Muscle layer of colon (tissue), 2 donors: ENCODE measurements at regions not wholly inside any gene's neighbourhood (a gene's known extent, or its start where the extent isn't known, plus 50 kb on each side); places are given as distances from the start of the nearest gene placed in this dataset.

Experiments used
- H3K27ac ChIP-seq: one replicate; pipeline ENCODE4 v1.7.0; 2013; ENCODE audit warnings: low read depth, mild to moderate bottlenecking, low read length, moderate library complexity
- H3K27me3 ChIP-seq, 2 donors: one replicate each; pipeline ENCODE4 v1.7.0; 2013; ENCODE audit warnings: low read length in 2 of 2, mild to moderate bottlenecking in 2 of 2; ENCODE audit not compliant: insufficient read depth in 2 of 2, control insufficient read depth in 1 of 2
- H3K36me3 ChIP-seq: one replicate; pipeline ENCODE4 v1.7.0; 2013; ENCODE audit warnings: mild to moderate bottlenecking, low read length; ENCODE audit not compliant: insufficient read depth
- H3K4me1 ChIP-seq: one replicate; pipeline ENCODE4 v1.7.0; 2013; ENCODE audit warnings: mild to moderate bottlenecking, low read length; ENCODE audit not compliant: insufficient read depth
- H3K4me3 ChIP-seq, 2 donors: one replicate each; pipeline ENCODE4 v1.7.0; 2013; ENCODE audit warnings: low read length in 2 of 2, low read depth in 1 of 2, mild to moderate bottlenecking in 1 of 2, moderate library complexity in 1 of 2
- H3K9ac ChIP-seq: one replicate; pipeline ENCODE4 v1.7.0; 2013; ENCODE audit warnings: low read length
- H3K9me3 ChIP-seq: one replicate; pipeline ENCODE4 v1.7.0; 2013; ENCODE audit warnings: mild to moderate bottlenecking, low read length
- donor health status: abdominal sarcoma.
- donor health status: Adenocarcinoma of cecum.

- H3K36me3 ChIP-seq: no peaks in the 10 kb centered on the region
- H3K4me1 ChIP-seq: no peaks in the 10 kb centered on the region
- H3K9ac ChIP-seq: no peak overlapping the region
- H3K27me3 ChIP-seq: no peaks in the 10 kb centered on the region
- H3K27ac ChIP-seq: no peak overlapping the region
- H3K4me3 ChIP-seq: no peak overlapping the region
- H3K9me3 ChIP-seq: no peaks in the 10 kb centered on the region
These were observed 182.5 kb downstream of the RHOU start for GRCh38 chr1:228917755-228918154.

- H3K4me1 ChIP-seq: no peaks in the 10 kb centered on the region
- H3K36me3 ChIP-seq: no peaks in the 10 kb centered on the region
- H3K9ac ChIP-seq: no peak overlapping the region
- no peaks in the 10 kb centered on the region for H3K27me3 ChIP-seq
- no peak overlapping the region for H3K4me3 ChIP-seq
- H3K27ac ChIP-seq: no peak overlapping the region
- no peaks in the 10 kb centered on the region for H3K9me3 ChIP-seq
These were observed 183.1 kb downstream of the RHOU start for GRCh38 chr1:228918335-228918734.

GRCh38 chr1:228919914-228920313, 184.6 kb downstream of the RHOU start:
- H3K4me3 ChIP-seq: no peak overlapping the region
- no peaks in the 10 kb centered on the region for H3K9me3 ChIP-seq
- no peaks in the 10 kb centered on the region for H3K4me1 ChIP-seq
- no peaks in the 10 kb centered on the region for H3K36me3 ChIP-seq
- H3K27me3 ChIP-seq: no peaks in the 10 kb centered on the region
- no peak overlapping the region for H3K27ac ChIP-seq
- H3K9ac ChIP-seq: no peak overlapping the region

GRCh38 chr1:228920831-228921230, 185.6 kb downstream of the RHOU start:
- Histone ChIP-seq H3K9me3 (no peaks in the 10 kb centered on the region), H3K9ac (no peak overlapping the region), H3K36me3 (no peaks in the 10 kb centered on the region), H3K27ac (no peak overlapping the region), H3K27me3 (no peaks in the 10 kb centered on the region), H3K4me3 (no peak overlapping the region), H3K4me1 (no peaks in the 10 kb centered on the region)

GRCh38 chr1:228921481-228921880, 186.2 kb downstream of the RHOU start:
- Histone ChIP-seq H3K27ac (no peak overlapping the region), H3K4me1 (no peaks in the 10 kb centered on the region), H3K4me3 (no peak overlapping the region), H3K9me3 (no peaks in the 10 kb centered on the region), H3K27me3 (no peaks in the 10 kb centered on the region), H3K9ac (no peak overlapping the region), H3K36me3 (no peaks in the 10 kb centered on the region)

- no peaks in the 10 kb centered on the region for H3K27me3 ChIP-seq
- H3K9ac ChIP-seq: no peak overlapping the region
- no peaks in the 10 kb centered on the region for H3K36me3 ChIP-seq
- H3K4me1 ChIP-seq: no peaks in the 10 kb centered on the region
- H3K4me3 ChIP-seq: no peak overlapping the region
- H3K27ac ChIP-seq: no peak overlapping the region
- no peaks in the 10 kb centered on the region for H3K9me3 ChIP-seq
These were observed 187.6 kb downstream of the RHOU start for GRCh38 chr1:228922722-228923376.

GRCh38 chr1:228923973-228924686, 188.9 kb downstream of the RHOU start:
- Histone ChIP-seq H3K27ac (no peak overlapping the region), H3K9me3 (no peaks in the 10 kb centered on the region), H3K9ac (no peak overlapping the region), H3K4me1 (no peaks in the 10 kb centered on the region), H3K36me3 (no peaks in the 10 kb centered on the region), H3K27me3 (no peaks in the 10 kb centered on the region), H3K4me3 (no peak overlapping the region)

GRCh38 chr1:228925691-228926090, 190.4 kb downstream of the RHOU start:
- no peak overlapping the region for H3K9ac ChIP-seq
- no peaks in the 10 kb centered on the region for H3K36me3 ChIP-seq
- no peaks in the 10 kb centered on the region for H3K9me3 ChIP-seq
- H3K27me3 ChIP-seq: no peaks in the 10 kb centered on the region
- no peaks in the 10 kb centered on the region for H3K4me1 ChIP-seq
- no peak overlapping the region for H3K27ac ChIP-seq
- no peak overlapping the region for H3K4me3 ChIP-seq

GRCh38 chr1:228927421-228927820, 192.1 kb downstream of the RHOU start:
- no peak overlapping the region for H3K9ac ChIP-seq
- no peak overlapping the region for H3K4me3 ChIP-seq
- no peak overlapping the region for H3K27ac ChIP-seq
- H3K4me1 ChIP-seq: no peaks in the 10 kb centered on the region
- H3K36me3 ChIP-seq: no peaks in the 10 kb centered on the region
- no peaks in the 10 kb centered on the region for H3K27me3 ChIP-seq
- no peaks in the 10 kb centered on the region for H3K9me3 ChIP-seq

- Histone ChIP-seq H3K4me3 (no peak overlapping the region), H3K9ac (no peak overlapping the region), H3K4me1 (no peaks in the 10 kb centered on the region), H3K9me3 (no peaks in the 10 kb centered on the region), H3K27ac (no peak overlapping the region), H3K27me3 (no peaks in the 10 kb centered on the region), H3K36me3 (no peaks in the 10 kb centered on the region)
These were observed 192.9 kb downstream of the RHOU start for GRCh38 chr1:228927946-228928898.

- H3K27me3 ChIP-seq: no peaks in the 10 kb centered on the region
- no peaks in the 10 kb centered on the region for H3K36me3 ChIP-seq
- no peaks in the 10 kb centered on the region for H3K9me3 ChIP-seq
- no peak overlapping the region for H3K4me3 ChIP-seq
- H3K9ac ChIP-seq: no peak overlapping the region
- H3K4me1 ChIP-seq: no peaks in the 10 kb centered on the region
- H3K27ac ChIP-seq: no peak overlapping the region
These were observed 194.3 kb downstream of the RHOU start for GRCh38 chr1:228929476-228930027.
